ENCODE measurements at regions not wholly inside any gene's neighbourhood (a gene's known extent, or its start where the extent isn't known, plus 50 kb on each side); places are given as distances from the start of the nearest gene placed in this dataset.

- intact Hi-C loops (cut with DNase I), result no loop called here
- ATAC-seq (no peak), DNase-seq (no peak)
- no peak for TF ChIP-seq CTCF (IDR thresholded peaks at IDR 0.05)
- no peak for TF ChIP-seq POLR2A (IDR thresholded peaks at IDR 0.05)
- Histone ChIP-seq H3K36me3 (no peaks in the 10 kb centered on the region), H3K9me3 (no peaks in the 10 kb centered on the region), H3K27me3 (no peaks in the 10 kb centered on the region), H3K27ac (no peak overlapping the region), H3K4me1 (no peaks in the 10 kb centered on the region), H3K4me3 (no peak overlapping the region)
- 39% methylated on average over 5 of the region's 10 CpGs for WGBS (ENCODE audit: insufficient coverage, low coverage, low lambda C conversion rate, missing lambda C conversion rate)
These were observed 240.0 kb upstream of the ZFHX3 start for GRCh38 chr16:73287859-73288405.

GRCh38 chr16:73286346-73287267, 238.7 kb upstream of the ZFHX3 start:
- intact Hi-C loops (cut with DNase I), result no loop called here
- Histone ChIP-seq H3K27me3 (no peaks in the 10 kb centered on the region), H3K9me3 (no peaks in the 10 kb centered on the region), H3K4me1 (no peaks in the 10 kb centered on the region), H3K27ac (no peak overlapping the region), H3K4me3 (no peak overlapping the region), H3K36me3 (no peaks in the 10 kb centered on the region)
- DNase-seq (no peak), ATAC-seq (no peak)
- 83% methylated on average over 12 of the region's 14 CpGs for WGBS (ENCODE audit: insufficient coverage, low coverage, low lambda C conversion rate, missing lambda C conversion rate)
- TF ChIP-seq CTCF (IDR thresholded peaks at IDR 0.05) (no peak), POLR2A (IDR thresholded peaks at IDR 0.05) (no peak)

DNA sequence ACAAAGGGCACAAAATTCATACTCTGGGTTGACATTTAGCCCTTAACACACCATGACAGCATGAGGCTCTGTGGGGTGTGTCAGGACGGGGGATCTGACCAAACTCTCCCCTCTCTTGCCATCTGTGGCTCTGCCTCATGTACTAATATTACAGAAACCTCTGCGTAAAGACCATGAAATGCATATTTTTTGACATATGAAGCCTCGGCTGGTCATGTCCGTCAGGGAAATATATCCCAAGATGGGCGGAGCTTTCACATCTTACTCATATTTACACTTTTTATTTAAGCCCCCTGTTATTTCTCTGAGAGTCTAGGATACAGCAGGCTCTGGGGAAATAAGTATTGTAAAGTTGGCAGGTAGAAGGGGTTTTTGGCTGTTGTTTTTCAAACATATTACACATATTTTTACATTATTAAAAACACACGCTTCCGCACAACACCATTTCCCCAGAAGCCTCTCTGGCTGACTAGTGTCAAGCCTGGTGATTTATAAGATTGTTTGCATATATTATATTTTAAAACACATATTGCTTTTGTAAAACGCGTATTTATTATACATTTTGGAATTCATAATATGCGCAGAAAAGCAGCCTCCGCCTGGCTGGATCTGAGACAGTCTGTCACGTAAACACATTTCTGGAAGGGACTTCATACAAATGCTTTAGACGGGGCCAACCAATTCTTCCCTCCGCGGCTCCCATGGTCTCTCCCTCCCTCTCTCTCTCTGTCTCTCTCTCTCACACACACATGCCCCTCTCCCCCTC, 237.7 kb upstream of the ZFHX3 start:
- no peaks in the 10 kb centered on the region for H3K27me3 ChIP-seq
- TF ChIP-seq POLR2A (IDR thresholded peaks at IDR 0.05) (no peak), CTCF (IDR thresholded peaks at IDR 0.05) (no peak)
- no peak overlapping the region for H3K4me3 ChIP-seq
- ATAC-seq (no peak), DNase-seq (no peak)
- H3K36me3 ChIP-seq, result no peaks in the 10 kb centered on the region
- no peaks in the 10 kb centered on the region for H3K9me3 ChIP-seq
- H3K27ac ChIP-seq, result no peak overlapping the region
- H3K4me1 ChIP-seq, result no peaks in the 10 kb centered on the region
- intact Hi-C loops (cut with DNase I), result no loop called here
- 71% methylated on average over 13 of the region's 15 CpGs for WGBS (ENCODE audit: insufficient coverage, low coverage, low lambda C conversion rate, missing lambda C conversion rate)

DNA sequence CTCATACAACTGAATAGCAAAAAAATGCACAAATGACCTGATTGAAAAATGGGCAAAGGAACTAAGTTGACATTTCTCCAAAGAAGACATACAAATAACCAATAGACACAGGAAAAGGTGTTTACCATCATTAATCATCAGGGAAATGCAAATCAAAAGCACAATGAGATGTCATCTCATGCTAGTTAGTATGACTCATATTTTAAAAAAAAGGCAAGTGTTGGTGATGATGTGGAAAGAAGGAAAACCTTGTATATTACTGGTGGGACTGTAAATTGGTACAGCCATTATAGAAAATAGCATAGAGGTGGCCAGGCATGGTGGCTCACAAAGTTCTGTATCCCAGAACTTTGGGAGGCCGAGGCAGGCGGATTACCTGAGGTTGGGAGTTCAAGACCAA, 232.5 kb upstream of the ZFHX3 start:
- Histone ChIP-seq H3K27me3 (no peaks in the 10 kb centered on the region), H3K4me1 (no peaks in the 10 kb centered on the region), H3K4me3 (no peak overlapping the region), H3K9me3 (no peaks in the 10 kb centered on the region), H3K27ac (no peak overlapping the region), H3K36me3 (no peaks in the 10 kb centered on the region)
- intact Hi-C loops (cut with DNase I), result no loop called here
- ATAC-seq (no peak), DNase-seq (no peak)
- no peak for TF ChIP-seq POLR2A (IDR thresholded peaks at IDR 0.05)
- TF ChIP-seq CTCF (IDR thresholded peaks at IDR 0.05), result no peak
- 79% methylated on average over 2 of the region's 2 CpGs for WGBS (ENCODE audit: insufficient coverage, low coverage, low lambda C conversion rate, missing lambda C conversion rate)

Data from right lobe of liver (tissue), 6 donors.